ENCODE measurements at regions not wholly inside any gene's neighbourhood (a gene's known extent, or its start where the extent isn't known, plus 50 kb on each side); places are given as distances from the start of the nearest gene placed in this dataset.

- TF ChIP-seq POLR2A (IDR thresholded peaks at IDR 0.05; ENCODE audit: extremely low read depth, insufficient read length) (no peak), CTCF (IDR thresholded peaks at IDR 0.05; ENCODE audit: low read depth, low read length) (no peak), MAX (IDR thresholded peaks at IDR 0.05; ENCODE audit: low read depth, low read length) (no peak)
Observed at GRCh38 chr21:35864039-35864438, 196.3 kb downstream of the SETD4 start.
